ENCODE measurements at regions not wholly inside any gene's neighbourhood (a gene's known extent, or its start where the extent isn't known, plus 50 kb on each side); places are given as distances from the start of the nearest gene placed in this dataset.

- Mint-ChIP-seq H3K4me3 (no peak overlapping the region), H3K4me1 (ENCODE audit: low read depth) (peaks cover 19% of the 10 kb centered on the region), H3K36me3 (ENCODE audit: low read depth) (no peaks in the 10 kb centered on the region), H3K27me3 (peaks cover 5% of the 10 kb centered on the region), H3K27ac (no peak overlapping the region), H3K9me3 (no peaks in the 10 kb centered on the region)
- intact Hi-C loops (cut with micrococcal nuclease): no loop called here
These were observed 151.7 kb upstream of the IQSEC1 start for GRCh38 chr3:13224967-13225366.

GRCh38 chr3:13223574-13224237, 150.5 kb upstream of the IQSEC1 start:
- H3K27ac Mint-ChIP-seq: no peak overlapping the region
- H3K36me3 Mint-ChIP-seq (ENCODE audit: low read depth): no peaks in the 10 kb centered on the region
- H3K4me3 Mint-ChIP-seq: no peak overlapping the region

GRCh38 chr3:13222891-13223573, 149.8 kb upstream of the IQSEC1 start:
- intact Hi-C loops (cut with micrococcal nuclease): no loop called here
- H3K27ac Mint-ChIP-seq: no peak overlapping the region
- H3K4me3 Mint-ChIP-seq: no peak overlapping the region
- H3K27me3 Mint-ChIP-seq: peaks cover 5% of the 10 kb centered on the region
- peaks cover 16% of the 10 kb centered on the region for H3K4me1 Mint-ChIP-seq (ENCODE audit: low read depth)
- H3K36me3 Mint-ChIP-seq (ENCODE audit: low read depth): no peaks in the 10 kb centered on the region
- H3K9me3 Mint-ChIP-seq: no peaks in the 10 kb centered on the region

More at GRCh38 chr3:13223574-13224237, 150.5 kb upstream of the IQSEC1 start:
- H3K9me3 Mint-ChIP-seq: no peaks in the 10 kb centered on the region
- peaks cover 5% of the 10 kb centered on the region for H3K27me3 Mint-ChIP-seq
- intact Hi-C loops (cut with micrococcal nuclease): no loop called here
- H3K4me1 Mint-ChIP-seq (ENCODE audit: low read depth): peaks cover 19% of the 10 kb centered on the region

GRCh38 chr3:13222131-13222530, 148.9 kb upstream of the IQSEC1 start:
- peaks cover 9% of the 10 kb centered on the region for H3K4me1 Mint-ChIP-seq (ENCODE audit: low read depth)
- peaks cover 5% of the 10 kb centered on the region for H3K27me3 Mint-ChIP-seq
- intact Hi-C loops (cut with micrococcal nuclease): no loop called here
- H3K9me3 Mint-ChIP-seq: no peaks in the 10 kb centered on the region
- no peak overlapping the region for H3K27ac Mint-ChIP-seq
- H3K4me3 Mint-ChIP-seq: no peak overlapping the region
- H3K36me3 Mint-ChIP-seq (ENCODE audit: low read depth): no peaks in the 10 kb centered on the region

- H3K4me3 Mint-ChIP-seq: no peak overlapping the region
- no peaks in the 10 kb centered on the region for H3K9me3 Mint-ChIP-seq
- H3K4me1 Mint-ChIP-seq (ENCODE audit: low read depth): peaks cover 9% of the 10 kb centered on the region
- no peak overlapping the region for H3K27ac Mint-ChIP-seq
- no peaks in the 10 kb centered on the region for H3K36me3 Mint-ChIP-seq (ENCODE audit: low read depth)
- intact Hi-C loops (cut with micrococcal nuclease): no loop called here
- H3K27me3 Mint-ChIP-seq: peaks cover 5% of the 10 kb centered on the region
These were observed 148.3 kb upstream of the IQSEC1 start for GRCh38 chr3:13221491-13222061.

GRCh38 chr3:13220991-13221390, 147.8 kb upstream of the IQSEC1 start:
- Mint-ChIP-seq H3K27me3 (peaks cover 5% of the 10 kb centered on the region), H3K4me1 (ENCODE audit: low read depth) (peaks cover 9% of the 10 kb centered on the region), H3K4me3 (no peak overlapping the region), H3K36me3 (ENCODE audit: low read depth) (no peaks in the 10 kb centered on the region), H3K9me3 (no peaks in the 10 kb centered on the region), H3K27ac (no peak overlapping the region)
- intact Hi-C loops (cut with micrococcal nuclease): no loop called here

GRCh38 chr3:13219902-13220296, 146.7 kb upstream of the IQSEC1 start:
- Mint-ChIP-seq H3K4me1 (ENCODE audit: low read depth) (peaks cover 9% of the 10 kb centered on the region), H3K4me3 (no peak overlapping the region), H3K9me3 (no peaks in the 10 kb centered on the region), H3K36me3 (ENCODE audit: low read depth) (no peaks in the 10 kb centered on the region), H3K27ac (no peak overlapping the region), H3K27me3 (peaks cover 5% of the 10 kb centered on the region)
- intact Hi-C loops (cut with micrococcal nuclease): no loop called here

- no peak overlapping the region for H3K4me3 Mint-ChIP-seq
These were observed 146.1 kb upstream of the IQSEC1 start for GRCh38 chr3:13219077-13219901.

GRCh38 chr3:13218541-13218908, 145.3 kb upstream of the IQSEC1 start:
- no peaks in the 10 kb centered on the region for H3K9me3 Mint-ChIP-seq
- peaks cover 3% of the 10 kb centered on the region for H3K4me1 Mint-ChIP-seq (ENCODE audit: low read depth)
- intact Hi-C loops (cut with micrococcal nuclease): no loop called here
- no peaks in the 10 kb centered on the region for H3K36me3 Mint-ChIP-seq (ENCODE audit: low read depth)
- H3K4me3 Mint-ChIP-seq: no peak overlapping the region
- H3K27ac Mint-ChIP-seq: no peak overlapping the region
- peaks cover 4% of the 10 kb centered on the region for H3K27me3 Mint-ChIP-seq

More at GRCh38 chr3:13219077-13219901, 146.1 kb upstream of the IQSEC1 start:
- Mint-ChIP-seq H3K4me1 (ENCODE audit: low read depth) (peaks cover 9% of the 10 kb centered on the region), H3K36me3 (ENCODE audit: low read depth) (no peaks in the 10 kb centered on the region), H3K9me3 (no peaks in the 10 kb centered on the region), H3K27ac (no peak overlapping the region), H3K27me3 (peaks cover 5% of the 10 kb centered on the region)
- intact Hi-C loops (cut with micrococcal nuclease): no loop called here

GRCh38 chr3:13217736-13218540, 144.7 kb upstream of the IQSEC1 start:
- no peaks in the 10 kb centered on the region for H3K36me3 Mint-ChIP-seq (ENCODE audit: low read depth)
- H3K9me3 Mint-ChIP-seq: no peaks in the 10 kb centered on the region
- intact Hi-C loops (cut with micrococcal nuclease): no loop called here
- no peak overlapping the region for H3K27ac Mint-ChIP-seq
- H3K4me1 Mint-ChIP-seq (ENCODE audit: low read depth): no peaks in the 10 kb centered on the region
- no peak overlapping the region for H3K4me3 Mint-ChIP-seq
- no peaks in the 10 kb centered on the region for H3K27me3 Mint-ChIP-seq

- Mint-ChIP-seq H3K36me3 (ENCODE audit: low read depth) (no peaks in the 10 kb centered on the region), H3K9me3 (no peaks in the 10 kb centered on the region), H3K4me3 (no peak overlapping the region), H3K27me3 (no peaks in the 10 kb centered on the region), H3K27ac (no peak overlapping the region), H3K4me1 (ENCODE audit: low read depth) (no peaks in the 10 kb centered on the region)
- intact Hi-C loops (cut with micrococcal nuclease): no loop called here
These were observed 144.0 kb upstream of the IQSEC1 start for GRCh38 chr3:13217253-13217652.

GRCh38 chr3:13215940-13216546, 142.8 kb upstream of the IQSEC1 start:
- no peaks in the 10 kb centered on the region for H3K4me1 Mint-ChIP-seq (ENCODE audit: low read depth)
- no peaks in the 10 kb centered on the region for H3K36me3 Mint-ChIP-seq (ENCODE audit: low read depth)
- H3K9me3 Mint-ChIP-seq: no peaks in the 10 kb centered on the region
- H3K4me3 Mint-ChIP-seq: no peak overlapping the region
- peaks cover 1% of the 10 kb centered on the region for H3K27me3 Mint-ChIP-seq
- no peak overlapping the region for H3K27ac Mint-ChIP-seq
- intact Hi-C loops (cut with micrococcal nuclease): no loop called here

- Mint-ChIP-seq H3K9me3 (no peaks in the 10 kb centered on the region), H3K4me3 (no peak overlapping the region), H3K4me1 (ENCODE audit: low read depth) (no peaks in the 10 kb centered on the region), H3K27me3 (peaks cover 1% of the 10 kb centered on the region), H3K36me3 (ENCODE audit: low read depth) (no peaks in the 10 kb centered on the region), H3K27ac (no peak overlapping the region)
- intact Hi-C loops (cut with micrococcal nuclease): no loop called here
These were observed 141.7 kb upstream of the IQSEC1 start for GRCh38 chr3:13214847-13215472.
